ENCODE measurements at regions not wholly inside any gene's neighbourhood (a gene's known extent, or its start where the extent isn't known, plus 50 kb on each side); places are given as distances from the start of the nearest gene placed in this dataset.

DNA sequence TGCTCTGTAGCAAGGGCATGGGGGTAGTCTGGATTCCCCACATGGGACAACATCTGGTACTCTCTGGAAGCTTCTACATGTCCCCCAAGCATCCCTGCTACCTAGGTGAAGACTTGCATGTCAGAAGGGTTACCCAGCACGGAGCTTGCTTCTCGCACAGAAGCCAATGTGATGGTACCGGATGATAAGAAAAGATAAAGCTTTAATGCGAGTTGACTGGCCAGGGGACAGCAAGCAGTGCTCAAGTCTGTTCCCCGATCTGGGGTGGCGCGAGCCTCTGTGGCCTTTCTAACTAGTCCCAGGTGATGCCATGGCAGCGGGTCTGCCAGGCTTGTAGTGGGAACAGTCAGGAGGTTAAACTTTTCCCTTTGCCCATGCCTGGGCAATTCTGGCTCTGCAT, 70.0 kb upstream of the TIAM2 start:
- no peak for TF ChIP-seq CTCF (IDR thresholded peaks at IDR 0.05)
- TF ChIP-seq POLR2A (IDR thresholded peaks at IDR 0.05): no peak

All from body of pancreas (tissue), 4 donors.